ENCODE measurements at regions not wholly inside any gene's neighbourhood (a gene's known extent, or its start where the extent isn't known, plus 50 kb on each side); places are given as distances from the start of the nearest gene placed in this dataset.

GRCh38 chr16:59698346-59699020, 964.4 kb upstream of the GOT2 start:
- Histone ChIP-seq H3K4me1 (ENCODE audit: insufficient read depth) (no peaks in the 10 kb centered on the region), H2AFZ (no peak overlapping the region), H3K79me2 (replicated peaks; ENCODE audit: insufficient read depth) (no peaks in the 10 kb centered on the region), H3K36me3 (ENCODE audit: insufficient read depth) (no peaks in the 10 kb centered on the region), H3K27ac (ENCODE audit: low read depth) (no peak overlapping the region), H3F3A (replicated peaks; ENCODE audit: low read depth) (no peaks in the 10 kb centered on the region), H4K20me1 (replicated peaks; ENCODE audit: insufficient read depth) (no peaks in the 10 kb centered on the region), H3K27me3 (ENCODE audit: insufficient read depth) (no peaks in the 10 kb centered on the region), H3K4me2 (no peak overlapping the region), H3K4me3 (no peak overlapping the region), H3K9me2 (ENCODE audit: insufficient read depth) (0 out of 2 replicates have a peak, but pooled peaks cover 4% of the 10 kb centered on the region)
- H3K4me3 Mint-ChIP-seq, result no peak overlapping the region
- no peaks in the 10 kb centered on the region for H3K27me3 Mint-ChIP-seq (ENCODE audit: insufficient read depth, low read depth, poor library complexity)
- DNase-seq (ENCODE audit: low spot score), result no peak
- peaks cover 4% of the 10 kb centered on the region; the same call in 2 of the 3 replicates for H3K9me3 Mint-ChIP-seq
- no peaks in the 10 kb centered on the region for H3K4me1 Mint-ChIP-seq
- no peak for ATAC-seq
- peaks cover 4% of the 10 kb centered on the region; the same call in 1 of the 3 replicates for H3K36me3 Mint-ChIP-seq (ENCODE audit: low read depth)
- no peak overlapping the region for H3K27ac Mint-ChIP-seq
- TF ChIP-seq EZH2phosphoT487 (IDR thresholded peaks at IDR 0.05; ENCODE audit: unreplicated experiment) (no peak), ETS1 (IDR thresholded peaks at IDR 0.05) (no peak), REST (IDR thresholded peaks at IDR 0.05; ENCODE audit: unreplicated experiment) (no peak), CREB1 (CRISPR knock-in tag; IDR thresholded peaks at IDR 0.05; ENCODE audit: low read depth) (no peak), JUNB (IDR thresholded peaks at IDR 0.05; ENCODE audit: unreplicated experiment) (no peak), STAT1 (IDR thresholded peaks at IDR 0.05; ENCODE audit: unreplicated experiment) (no peak), ZNF331 (CRISPR knock-in tag; IDR thresholded peaks at IDR 0.05; ENCODE audit: low read depth) (no peak), POLR2AphosphoS5 (IDR thresholded peaks at IDR 0.05; ENCODE audit: low read depth) (no peak), ZNF114 (CRISPR knock-in tag; IDR thresholded peaks at IDR 0.05) (no peak), EZH2 (IDR thresholded peaks at IDR 0.05; ENCODE audit: low read depth, unreplicated experiment) (no peak), NANOG (IDR thresholded peaks at IDR 0.05; ENCODE audit: borderline replicate concordance) (no peak), ZNF462 (CRISPR knock-in tag; IDR thresholded peaks at IDR 0.05) (no peak), CTCF (conservative IDR thresholded peaks at IDR 0.05; ENCODE audit: low read depth in 2 of 2) (no peak)
